GM10266 (cell line): ENCODE measurements at regions not wholly inside any gene's neighbourhood (a gene's known extent, or its start where the extent isn't known, plus 50 kb on each side); places are given as distances from the start of the nearest gene placed in this dataset.
"Not testable (repeated sequence)": the region's sequence is repeated elsewhere in the genome, so short reads cannot be mapped to it uniquely, and the experiment has no call there.

ENCODE experiments used
- DNase-seq: peaks from one replicate; pipeline ENCODE4 v3.0.0; 2012; ENCODE audit errors: extremely low spot score
- TF ChIP-seq, protein P1 (sequence below): IDR thresholded peaks from 2 replicates; pipeline ENCODE4 v1.5.1; 2012; ENCODE audit warnings: mild to moderate bottlenecking, low read depth; ENCODE audit not compliant: control insufficient read depth, insufficient read depth; ENCODE audit errors: missing control alignments

DNA sequence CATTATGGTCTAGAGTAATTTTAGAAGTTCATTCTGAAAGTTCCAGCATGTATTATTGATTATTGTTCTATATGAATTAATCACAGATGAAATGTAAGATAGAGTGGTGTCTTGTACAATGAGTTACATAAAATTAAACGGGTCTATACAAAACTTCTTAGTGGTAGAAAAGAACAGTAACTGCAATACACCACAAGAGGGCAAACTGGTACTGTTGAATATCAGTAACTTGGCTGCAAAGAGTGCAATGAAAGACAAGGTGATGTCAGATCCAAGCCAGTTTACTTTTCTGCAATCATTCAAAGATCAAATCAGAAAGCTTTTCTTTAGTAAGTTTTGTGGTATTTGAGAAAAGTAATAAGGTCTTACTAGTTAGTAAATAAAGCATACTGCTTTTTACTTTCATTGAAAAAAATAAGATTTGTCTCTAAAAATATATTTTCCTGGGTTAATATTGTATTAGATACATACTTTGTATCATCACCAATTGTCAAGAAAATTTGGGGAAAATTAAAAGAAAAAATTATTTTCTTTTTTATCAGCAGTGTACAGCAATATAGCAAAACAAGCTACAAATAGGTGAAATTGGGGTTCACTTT is 66.4 kb upstream of the BTG3 start:
- peak; percentile 65 for DNase-seq
- TF ChIP-seq, protein P1, sequence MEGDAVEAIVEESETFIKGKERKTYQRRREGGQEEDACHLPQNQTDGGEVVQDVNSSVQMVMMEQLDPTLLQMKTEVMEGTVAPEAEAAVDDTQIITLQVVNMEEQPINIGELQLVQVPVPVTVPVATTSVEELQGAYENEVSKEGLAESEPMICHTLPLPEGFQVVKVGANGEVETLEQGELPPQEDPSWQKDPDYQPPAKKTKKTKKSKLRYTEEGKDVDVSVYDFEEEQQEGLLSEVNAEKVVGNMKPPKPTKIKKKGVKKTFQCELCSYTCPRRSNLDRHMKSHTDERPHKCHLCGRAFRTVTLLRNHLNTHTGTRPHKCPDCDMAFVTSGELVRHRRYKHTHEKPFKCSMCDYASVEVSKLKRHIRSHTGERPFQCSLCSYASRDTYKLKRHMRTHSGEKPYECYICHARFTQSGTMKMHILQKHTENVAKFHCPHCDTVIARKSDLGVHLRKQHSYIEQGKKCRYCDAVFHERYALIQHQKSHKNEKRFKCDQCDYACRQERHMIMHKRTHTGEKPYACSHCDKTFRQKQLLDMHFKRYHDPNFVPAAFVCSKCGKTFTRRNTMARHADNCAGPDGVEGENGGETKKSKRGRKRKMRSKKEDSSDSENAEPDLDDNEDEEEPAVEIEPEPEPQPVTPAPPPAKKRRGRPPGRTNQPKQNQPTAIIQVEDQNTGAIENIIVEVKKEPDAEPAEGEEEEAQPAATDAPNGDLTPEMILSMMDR, result peak; percentile 81

DNA sequence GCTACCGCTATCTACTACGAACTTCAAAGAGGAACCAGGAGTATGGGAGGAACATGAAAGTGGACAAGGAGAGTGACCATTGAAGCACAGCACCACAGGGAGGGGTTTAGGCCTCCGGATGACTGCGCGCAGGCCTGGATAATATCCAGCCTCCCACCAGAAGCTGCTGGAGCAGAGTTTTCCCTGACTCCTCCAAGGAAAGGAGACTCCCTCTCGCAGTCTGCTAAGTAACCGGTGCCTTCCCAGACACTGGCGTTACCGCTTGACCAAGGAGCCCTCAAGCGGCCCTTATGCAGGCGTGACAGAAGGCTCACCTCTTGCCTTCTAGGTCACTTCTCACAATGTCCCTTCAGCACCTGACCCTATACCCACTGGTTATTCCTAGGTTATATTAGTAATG is 64.2 kb upstream of the BTG3 start:
- DNase-seq, result not testable (repeated sequence)

DNA sequence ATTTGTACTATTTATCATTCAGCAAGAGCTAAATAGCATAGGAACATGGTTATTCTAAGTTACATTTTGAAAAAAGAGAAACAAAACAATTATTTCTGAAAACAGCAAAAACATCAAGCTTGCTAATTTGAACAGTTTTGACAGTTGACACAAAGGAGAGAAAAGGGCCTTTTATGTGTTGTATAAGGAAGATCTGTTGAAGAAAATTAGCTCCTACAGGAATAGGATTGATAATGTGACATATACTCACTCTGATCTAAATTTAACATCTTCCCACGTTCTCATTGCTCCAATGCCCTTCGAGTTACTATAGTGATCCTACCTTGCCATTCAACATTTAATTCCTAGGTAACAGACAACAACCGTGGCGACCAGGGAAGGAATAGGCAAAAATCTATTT is 61.4 kb upstream of the BTG3 start:
- TF ChIP-seq, protein P1, result no peak
- DNase-seq, result no peak

DNA sequence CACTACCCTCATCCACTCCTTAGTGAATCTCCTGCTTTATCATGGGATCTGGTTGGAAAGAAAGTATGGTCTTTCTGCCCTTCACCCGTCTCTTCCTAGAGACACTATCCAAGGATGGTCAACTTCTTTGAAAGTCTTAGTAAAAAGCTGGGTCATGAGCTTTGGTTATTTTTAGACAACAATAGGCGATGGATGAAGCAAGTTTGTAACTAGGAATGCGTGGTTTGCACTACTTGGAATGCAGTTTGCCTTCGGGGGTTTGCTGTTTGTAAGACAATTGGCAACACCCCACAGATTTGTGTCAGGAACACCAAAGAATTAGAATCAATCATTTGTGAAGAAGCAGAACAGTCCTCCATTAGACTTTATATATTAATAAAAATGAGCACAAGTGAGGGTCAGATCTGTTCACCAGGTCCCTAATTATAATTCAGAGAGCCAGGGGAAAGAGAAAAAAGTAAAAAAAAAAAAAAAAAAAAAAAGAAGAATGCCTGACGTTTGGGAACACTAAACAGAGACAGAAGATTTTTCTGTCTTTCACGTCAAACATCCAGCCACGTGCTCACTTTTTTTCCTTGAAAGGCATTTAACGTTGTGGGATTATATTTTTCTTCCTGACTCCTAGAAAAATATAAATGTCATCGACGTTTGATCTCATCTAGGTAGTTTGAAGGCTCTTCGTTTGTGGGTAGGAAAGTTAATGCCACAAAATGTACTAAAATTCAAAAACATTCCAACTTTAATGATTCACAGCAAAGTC is 60.7 kb upstream of the BTG3 start:
- no peak for DNase-seq
- TF ChIP-seq, protein P1, result no peak

DNA sequence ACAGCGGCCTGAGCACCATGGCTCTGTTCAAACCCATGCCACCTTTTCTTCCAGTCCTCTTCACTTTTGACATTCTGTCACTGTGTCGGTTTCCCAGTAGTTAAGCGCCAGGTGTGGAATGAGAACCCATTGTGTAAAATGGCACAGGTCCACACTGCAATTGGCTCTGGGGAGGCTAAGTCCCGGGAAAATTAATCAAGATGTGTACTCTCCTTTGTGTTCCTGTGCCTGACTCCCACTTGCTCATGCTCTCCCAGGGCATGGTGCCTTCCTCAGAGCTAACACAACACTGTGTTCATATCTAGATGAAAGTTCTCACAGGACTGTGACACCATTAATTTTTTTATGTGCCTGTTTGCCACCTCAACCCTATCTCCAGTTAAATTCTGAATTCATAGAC is 59.0 kb upstream of the BTG3 start:
- TF ChIP-seq, protein P1, result no peak
- DNase-seq, result no peak

DNA sequence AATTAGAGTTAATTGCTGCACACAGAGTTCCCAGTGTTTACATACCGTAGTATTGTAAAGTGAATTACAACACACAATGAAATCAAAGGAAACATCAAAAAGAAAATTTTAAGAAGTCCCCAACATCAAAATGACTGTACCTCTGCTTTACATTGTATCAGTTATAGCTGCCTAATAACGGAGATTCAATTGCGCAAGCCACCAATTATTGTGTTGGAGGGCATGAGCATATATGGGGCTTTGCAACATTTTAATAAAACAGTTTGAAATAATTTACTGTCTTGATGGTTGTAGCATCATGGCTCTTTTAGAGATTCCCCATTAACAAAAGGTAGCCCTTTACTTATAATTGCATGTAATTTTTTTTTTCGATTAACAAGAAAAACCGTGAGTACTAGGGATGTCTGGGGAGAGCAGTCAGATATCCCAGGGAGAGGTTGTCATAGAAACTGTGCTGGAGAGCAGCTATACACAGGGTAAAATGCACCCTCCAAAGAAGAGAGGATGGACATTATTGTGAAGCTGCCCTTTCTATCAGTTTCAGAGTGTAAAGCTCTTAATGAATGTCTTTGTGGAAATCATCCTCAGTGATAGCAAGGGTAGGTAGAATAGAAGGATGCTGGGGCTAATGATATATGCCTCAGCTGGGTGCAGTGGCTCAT is 55.9 kb upstream of the BTG3 start:
- no peak for DNase-seq
- TF ChIP-seq, protein P1, result no peak

DNA sequence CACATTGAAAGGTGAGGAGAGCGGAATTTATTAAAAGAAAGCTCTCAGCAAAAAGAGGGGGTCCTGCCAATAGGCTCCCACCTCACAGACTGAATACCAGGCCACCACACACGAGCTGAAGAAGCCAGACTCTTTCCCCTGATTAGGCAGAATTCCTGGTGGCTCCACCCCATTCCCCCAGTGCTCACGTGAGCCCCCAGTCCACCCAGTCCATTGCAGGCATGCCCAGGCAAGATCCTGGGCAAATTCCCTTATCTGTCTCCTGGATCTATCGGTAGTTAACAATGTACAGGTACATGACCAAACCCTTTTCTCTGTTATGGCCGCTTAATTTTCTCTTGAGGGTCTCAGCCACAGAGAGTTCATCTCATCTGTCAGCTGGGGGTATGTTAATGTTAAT is 54.6 kb upstream of the BTG3 start:
- TF ChIP-seq, protein P1, result no peak
- no peak for DNase-seq
